SK-N-SH treated with all-trans-retinoic acid at 6 μM for 48 hours (cell line): ENCODE measurements at regions not wholly inside any gene's neighbourhood (a gene's known extent, or its start where the extent isn't known, plus 50 kb on each side); places are given as distances from the start of the nearest gene placed in this dataset.

ENCODE experiments used
- ARNTL ChIP-seq: fragments of 450-650 bp; formaldehyde crosslinking; IDR thresholded peaks from 2 replicates; pipeline ENCODE4 v1.5.0; 2020; ENCODE audit warnings: low read depth, mild to moderate bottlenecking, moderate library complexity, borderline replicate concordance
- BACH2 ChIP-seq: fragments of 250-450 bp; sonication (Bioruptor Pico); IDR thresholded peaks from 2 replicates; pipeline ENCODE4 v1.9.0; 2021; ENCODE audit warnings: mild to moderate bottlenecking, borderline replicate concordance
- CREB5 ChIP-seq: fragments of 250-450 bp; sonication (Bioruptor Pico); IDR thresholded peaks from 2 replicates; pipeline ENCODE4 v1.5.1; 2020; ENCODE audit warnings: low read depth, mild to moderate bottlenecking, moderate library complexity
- CSRNP3 ChIP-seq: fragments of 250-450 bp; sonication (Bioruptor Pico); IDR thresholded peaks from 2 replicates; pipeline ENCODE4 v1.5.1; 2021; ENCODE audit warnings: mild to moderate bottlenecking, moderate library complexity
- ESRRG ChIP-seq: fragments of 250-450 bp; sonication (Bioruptor Pico); IDR thresholded peaks from 2 replicates; pipeline ENCODE4 v1.6.1; 2021; ENCODE audit warnings: mild to moderate bottlenecking
- ISL1 ChIP-seq: fragments of 250-450 bp; sonication (Bioruptor Pico); IDR thresholded peaks from 2 replicates; pipeline ENCODE4 v2.1.2; 2022; ENCODE audit warnings: mild to moderate bottlenecking, moderate library complexity
- OSR1 ChIP-seq: fragments of 250-450 bp; sonication (Bioruptor Pico); IDR thresholded peaks from 2 replicates; pipeline ENCODE4 v1.8.0; 2022; ENCODE audit warnings: moderate library complexity, mild to moderate bottlenecking, inconsistent platforms
- PATZ1 ChIP-seq: fragments of 250-450 bp; sonication (Bioruptor Pico); IDR thresholded peaks from 2 replicates; pipeline ENCODE4 v1.8.0; 2020; ENCODE audit warnings: mild to moderate bottlenecking, moderate library complexity, borderline replicate concordance
- RARB ChIP-seq: fragments of 250-450 bp; sonication (Bioruptor Pico); IDR thresholded peaks from 2 replicates; pipeline ENCODE4 v1.8.0; 2021; ENCODE audit warnings: mild to moderate bottlenecking, moderate library complexity
- TOX ChIP-seq: fragments of 250-450 bp; sonication (Bioruptor Pico); IDR thresholded peaks from 2 replicates; pipeline ENCODE4 v1.8.0; 2021; ENCODE audit warnings: mild to moderate bottlenecking, moderate library complexity, borderline replicate concordance
- ZC3H10 ChIP-seq: fragments of 250-450 bp; sonication (Bioruptor Pico); IDR thresholded peaks from 2 replicates; pipeline ENCODE4 v1.5.1; 2021; ENCODE audit warnings: mild to moderate bottlenecking, moderate library complexity
- ZFP3 ChIP-seq: fragments of 250-450 bp; sonication (Bioruptor Pico); IDR thresholded peaks from 2 replicates; pipeline ENCODE4 v1.5.0; 2020; ENCODE audit warnings: mild to moderate bottlenecking, moderate library complexity
- ZNF70 ChIP-seq: fragments of 450-650 bp; formaldehyde crosslinking; IDR thresholded peaks from 2 replicates; pipeline ENCODE4 v1.5.0; 2020; ENCODE audit warnings: mild to moderate bottlenecking, moderate library complexity

GRCh38 chr13:76570510-76570971 is 315.7 kb downstream of the KCTD12 start:
- TF ChIP-seq ISL1 (CRISPR knock-in tag) (no peak), ZC3H10 (CRISPR knock-in tag) (no peak), PATZ1 (CRISPR knock-in tag) (no peak), CSRNP3 (CRISPR knock-in tag) (no peak), ZFP3 (CRISPR knock-in tag) (no peak), ZNF70 (CRISPR knock-in tag) (no peak), CREB5 (CRISPR knock-in tag) (no peak), RARB (CRISPR knock-in tag) (no peak), ESRRG (CRISPR knock-in tag) (no peak), TOX (CRISPR knock-in tag) (no peak), ARNTL (CRISPR knock-in tag) (no peak), OSR1 (CRISPR knock-in tag) (no peak), BACH2 (CRISPR knock-in tag) (no peak)
